Neural progenitor cell (in vitro differentiated cells): ENCODE measurements at regions not wholly inside any gene's neighbourhood (a gene's known extent, or its start where the extent isn't known, plus 50 kb on each side); places are given as distances from the start of the nearest gene placed in this dataset.

Experiments used
- CTCF ChIP-seq: fragments of 200-600 bp; sonication (generic); IDR thresholded peaks from 2 replicates; pipeline ENCODE4 v1.5.1; 2017; ENCODE audit warnings: antibody characterized with exemption, mild to moderate bottlenecking
- EZH2 ChIP-seq: fragments of 200-600 bp; sonication (generic); IDR thresholded peaks from 2 replicates; pipeline ENCODE4 v1.6.1; 2017; ENCODE audit warnings: antibody characterized with exemption, mild to moderate bottlenecking, moderate library complexity
- EZH2phosphoT487 ChIP-seq: fragments of 200-600 bp; sonication (generic); IDR thresholded peaks from 2 replicates; pipeline ENCODE4 v1.6.1; 2017; ENCODE audit warnings: antibody characterized with exemption

- no peak for TF ChIP-seq CTCF
- no peak for TF ChIP-seq EZH2
- TF ChIP-seq EZH2phosphoT487, result no peak
Observed at GRCh38 chr4:123536225-123536624, 139.6 kb downstream of the SPRY1 start.
